ENCODE measurements at regions not wholly inside any gene's neighbourhood (a gene's known extent, or its start where the extent isn't known, plus 50 kb on each side); places are given as distances from the start of the nearest gene placed in this dataset.

DNA sequence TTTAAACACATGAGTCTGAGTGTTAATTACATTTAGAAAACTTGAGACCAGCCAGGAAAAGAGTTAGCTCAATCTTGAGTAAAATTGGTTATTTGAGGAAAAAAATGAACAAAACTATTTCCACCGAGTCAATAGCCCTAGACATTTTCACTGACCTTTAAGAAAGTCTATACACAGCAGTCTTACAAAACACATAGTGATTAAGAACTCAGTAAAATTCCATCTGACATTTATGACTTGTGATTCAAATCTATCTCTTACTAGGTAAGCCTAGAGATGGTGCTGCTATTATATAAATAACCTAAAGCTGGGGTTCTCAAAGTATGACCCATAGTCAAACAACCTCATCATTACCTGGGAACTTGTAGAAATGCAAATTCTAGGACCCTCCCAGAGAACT is 109.1 kb upstream of the COL8A1 start:
- H3K4me1 ChIP-seq (ENCODE audit: insufficient read depth) = no peaks in the 10 kb centered on the region
- H3K79me2 ChIP-seq = no peaks in the 10 kb centered on the region
- TF ChIP-seq EZH2 (IDR thresholded peaks at IDR 0.05; ENCODE audit: borderline replicate concordance) (no peak), EZH2phosphoT487 (IDR thresholded peaks at IDR 0.05; ENCODE audit: low read depth, severe bottlenecking, unreplicated experiment) (no peak)
- TF ChIP-seq, protein P1, sequence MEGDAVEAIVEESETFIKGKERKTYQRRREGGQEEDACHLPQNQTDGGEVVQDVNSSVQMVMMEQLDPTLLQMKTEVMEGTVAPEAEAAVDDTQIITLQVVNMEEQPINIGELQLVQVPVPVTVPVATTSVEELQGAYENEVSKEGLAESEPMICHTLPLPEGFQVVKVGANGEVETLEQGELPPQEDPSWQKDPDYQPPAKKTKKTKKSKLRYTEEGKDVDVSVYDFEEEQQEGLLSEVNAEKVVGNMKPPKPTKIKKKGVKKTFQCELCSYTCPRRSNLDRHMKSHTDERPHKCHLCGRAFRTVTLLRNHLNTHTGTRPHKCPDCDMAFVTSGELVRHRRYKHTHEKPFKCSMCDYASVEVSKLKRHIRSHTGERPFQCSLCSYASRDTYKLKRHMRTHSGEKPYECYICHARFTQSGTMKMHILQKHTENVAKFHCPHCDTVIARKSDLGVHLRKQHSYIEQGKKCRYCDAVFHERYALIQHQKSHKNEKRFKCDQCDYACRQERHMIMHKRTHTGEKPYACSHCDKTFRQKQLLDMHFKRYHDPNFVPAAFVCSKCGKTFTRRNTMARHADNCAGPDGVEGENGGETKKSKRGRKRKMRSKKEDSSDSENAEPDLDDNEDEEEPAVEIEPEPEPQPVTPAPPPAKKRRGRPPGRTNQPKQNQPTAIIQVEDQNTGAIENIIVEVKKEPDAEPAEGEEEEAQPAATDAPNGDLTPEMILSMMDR (IDR thresholded peaks at IDR 0.05; ENCODE audit: poor library complexity) = no peak
- H3K27me3 ChIP-seq = no peaks in the 10 kb centered on the region
- no peak overlapping the region for H3K27ac ChIP-seq
- H4K20me1 ChIP-seq (ENCODE audit: insufficient read depth, poor library complexity, severe bottlenecking) = no peaks in the 10 kb centered on the region
- no peak for DNase-seq (ENCODE audit: low spot score)
- H3K9me2 ChIP-seq (replicated peaks; ENCODE audit: insufficient read depth) = no peaks in the 10 kb centered on the region
- no peak overlapping the region for H3K4me3 ChIP-seq
- no peak overlapping the region for H2AFZ ChIP-seq
- no peaks in the 10 kb centered on the region for H3K9me3 ChIP-seq (ENCODE audit: low read depth)
- no peak overlapping the region for H3K4me2 ChIP-seq
- H3K36me3 ChIP-seq (replicated peaks; ENCODE audit: insufficient read depth, low read depth) = no peaks in the 10 kb centered on the region
- 78% methylated on average over 1 of the region's 1 CpG for WGBS (ENCODE audit: low lambda C conversion rate, missing lambda C conversion rate)

DNA sequence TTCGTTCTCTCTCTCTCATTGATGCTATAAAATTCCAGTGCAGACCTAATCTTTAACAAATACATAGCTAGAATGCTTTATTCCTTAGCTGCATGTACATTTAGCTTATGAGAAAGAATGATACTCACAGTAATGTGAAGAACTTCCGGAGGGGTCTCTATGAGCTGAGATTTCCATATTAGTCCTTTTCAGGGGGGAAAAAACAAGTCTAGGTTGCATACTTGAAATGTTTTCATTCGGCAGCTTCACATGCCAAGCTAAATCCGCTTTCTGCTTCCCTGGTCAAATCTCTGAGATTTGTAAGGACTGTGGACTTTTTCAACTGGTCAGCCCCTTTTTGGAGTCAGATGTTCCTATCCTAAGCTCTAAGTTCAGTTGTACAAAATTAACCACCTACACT is 111.5 kb upstream of the COL8A1 start:
- no peaks in the 10 kb centered on the region for H3K4me1 ChIP-seq (ENCODE audit: insufficient read depth)
- H3K4me2 ChIP-seq = no peak overlapping the region
- WGBS (ENCODE audit: low lambda C conversion rate, missing lambda C conversion rate) = 56% methylated on average over 4 of the region's 4 CpGs
- H3K27me3 ChIP-seq = no peaks in the 10 kb centered on the region
- H3K79me2 ChIP-seq = no peaks in the 10 kb centered on the region
- no peaks in the 10 kb centered on the region for H3K9me3 ChIP-seq (ENCODE audit: low read depth)
- H3K9me2 ChIP-seq (replicated peaks; ENCODE audit: insufficient read depth) = no peaks in the 10 kb centered on the region
- no peaks in the 10 kb centered on the region for H3K36me3 ChIP-seq (replicated peaks; ENCODE audit: insufficient read depth, low read depth)
- no peak overlapping the region for H3K4me3 ChIP-seq
- H3K27ac ChIP-seq = no peak overlapping the region
- no peak overlapping the region for H2AFZ ChIP-seq
- no peak for DNase-seq (ENCODE audit: low spot score)
- TF ChIP-seq EZH2 (IDR thresholded peaks at IDR 0.05; ENCODE audit: borderline replicate concordance) (no peak), EZH2phosphoT487 (IDR thresholded peaks at IDR 0.05; ENCODE audit: low read depth, severe bottlenecking, unreplicated experiment) (no peak)
- TF ChIP-seq, protein P1 (IDR thresholded peaks at IDR 0.05; ENCODE audit: poor library complexity) = no peak
- no peaks in the 10 kb centered on the region for H4K20me1 ChIP-seq (ENCODE audit: insufficient read depth, poor library complexity, severe bottlenecking)

DNA sequence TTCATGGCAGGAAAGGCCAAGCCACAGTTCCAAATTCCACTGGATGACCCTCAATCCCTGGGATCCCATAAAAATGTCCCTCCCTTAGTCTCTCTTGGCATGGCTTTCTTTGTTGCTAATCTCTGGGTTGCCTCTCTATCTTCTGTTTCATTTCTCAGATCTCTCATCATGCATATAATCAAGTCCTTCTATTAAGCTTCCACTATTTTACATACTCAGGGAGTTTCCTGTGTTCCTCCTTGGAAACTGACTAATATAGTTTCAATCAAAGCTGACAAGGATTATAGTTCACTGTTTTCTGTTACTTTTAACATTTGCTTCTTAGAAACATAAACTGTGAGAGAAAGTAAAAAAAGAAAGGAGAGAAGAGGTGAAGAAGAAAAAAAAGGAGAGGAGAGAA is 113.8 kb upstream of the COL8A1 start:
- Histone ChIP-seq H2AFZ (no peak overlapping the region), H3K27me3 (no peaks in the 10 kb centered on the region), H3K9me3 (ENCODE audit: low read depth) (no peaks in the 10 kb centered on the region), H3K27ac (no peak overlapping the region), H3K79me2 (no peaks in the 10 kb centered on the region), H3K4me1 (ENCODE audit: insufficient read depth) (no peaks in the 10 kb centered on the region), H3K4me2 (no peak overlapping the region), H4K20me1 (ENCODE audit: insufficient read depth, poor library complexity, severe bottlenecking) (no peaks in the 10 kb centered on the region), H3K36me3 (replicated peaks; ENCODE audit: insufficient read depth, low read depth) (no peaks in the 10 kb centered on the region), H3K4me3 (no peak overlapping the region), H3K9me2 (replicated peaks; ENCODE audit: insufficient read depth) (no peaks in the 10 kb centered on the region)
- TF ChIP-seq, protein P1 (IDR thresholded peaks at IDR 0.05; ENCODE audit: poor library complexity) = no peak
- TF ChIP-seq EZH2phosphoT487 (IDR thresholded peaks at IDR 0.05; ENCODE audit: low read depth, severe bottlenecking, unreplicated experiment) = no peak
- no peak for TF ChIP-seq EZH2 (IDR thresholded peaks at IDR 0.05; ENCODE audit: borderline replicate concordance)
- no peak for DNase-seq (ENCODE audit: low spot score)
